Karpas-422 (cell line): ENCODE measurements at regions not wholly inside any gene's neighbourhood (a gene's known extent, or its start where the extent isn't known, plus 50 kb on each side); places are given as distances from the start of the nearest gene placed in this dataset.
"Not testable (repeated sequence)": the region's sequence is repeated elsewhere in the genome, so short reads cannot be mapped to it uniquely, and the experiment has no call there.

Experiments
- DNase-seq: peaks from one replicate; pipeline ENCODE4 v3.0.0-alpha.2; 2015
- H2AFZ ChIP-seq: fragments of 200-600 bp; sonication (generic); 2 replicates; pipeline ENCODE4 v1.6.1; 2014; ENCODE audit warnings: antibody characterized with exemption, low read length, mixed read lengths
- H3K27ac ChIP-seq: fragments of 200-600 bp; sonication (generic); 2 replicates; pipeline ENCODE4 v1.5.1; 2014; ENCODE audit warnings: mild to moderate bottlenecking, low read length, moderate library complexity
- H3K27me3 ChIP-seq: fragments of 200-600 bp; sonication (generic); 2 replicates; pipeline ENCODE4 v1.6.1; 2014; ENCODE audit warnings: low read length, mixed read lengths
- H3K36me3 ChIP-seq: fragments of 200-600 bp; sonication (generic); 2 replicates; pipeline ENCODE4 v1.6.1; 2014; ENCODE audit warnings: low read length, mixed read lengths; ENCODE audit not compliant: insufficient read depth
- H3K4me1 ChIP-seq: fragments of 200-600 bp; sonication (generic); 2 replicates; pipeline ENCODE4 v1.6.1; 2014; ENCODE audit warnings: mild to moderate bottlenecking, low read length, mixed read lengths
- H3K4me2 ChIP-seq: fragments of 200-600 bp; sonication (generic); 2 replicates; pipeline ENCODE4 v1.6.1; 2014; ENCODE audit warnings: low read length, low read depth, mild to moderate bottlenecking; ENCODE audit not compliant: poor library complexity, severe bottlenecking
- H3K4me3 ChIP-seq: fragments of 200-600 bp; sonication (generic); 2 replicates; pipeline ENCODE4 v1.5.1; 2014; ENCODE audit warnings: mild to moderate bottlenecking, antibody characterized with exemption, low read length, mixed read lengths
- H3K79me2 ChIP-seq: fragments of 200-600 bp; sonication (generic); 2 replicates; pipeline ENCODE4 v1.6.1; 2014; ENCODE audit warnings: mild to moderate bottlenecking, low read length, mixed read lengths
- H3K9ac ChIP-seq: fragments of 200-600 bp; sonication (generic); 2 replicates; pipeline ENCODE4 v1.6.0; 2014; ENCODE audit warnings: low read length
- H3K9me2 ChIP-seq: fragments of 200-600 bp; sonication (generic), shearing (Covaris generic); replicated peaks from 2 replicates; pipeline ENCODE4 v1.6.0; 2014; ENCODE audit warnings: mild to moderate bottlenecking, low read length, moderate library complexity; ENCODE audit not compliant: insufficient read depth
- H3K9me3 ChIP-seq: fragments of 300-700, 200-600 bp; sonication (generic); 2 replicates; pipeline ENCODE4 v1.6.1; 2014; ENCODE audit warnings: low read length, mixed read lengths
- H4K20me1 ChIP-seq: fragments of 200-600 bp; sonication (generic); 2 replicates; pipeline ENCODE4 v1.6.1; 2014; ENCODE audit warnings: mild to moderate bottlenecking, antibody characterized with exemption, low read length, low read depth; ENCODE audit not compliant: insufficient read depth

DNA sequence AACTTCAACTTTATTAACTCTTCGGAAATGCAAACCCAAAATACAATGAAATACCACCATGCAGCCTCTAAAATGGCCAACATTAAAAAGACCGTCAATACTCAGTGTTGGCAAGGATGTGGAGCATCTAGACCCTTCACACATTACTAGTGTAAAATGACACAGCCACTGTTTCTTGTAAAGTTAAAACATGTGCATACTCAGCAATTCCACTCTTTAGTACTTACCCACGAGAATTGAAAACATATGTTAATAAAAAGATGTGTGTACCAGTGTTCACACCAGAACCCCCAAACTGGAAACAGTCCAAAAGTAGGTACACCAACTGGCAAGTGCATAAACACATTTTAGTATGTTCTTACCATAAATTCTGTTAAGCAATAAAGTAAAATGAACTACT lies 294.7 kb downstream of the PLK2 start:
- H3K9ac ChIP-seq: no peak overlapping the region
- H3K4me3 ChIP-seq: no peak overlapping the region
- no peaks in the 10 kb centered on the region for H3K27me3 ChIP-seq
- H3K4me1 ChIP-seq: no peaks in the 10 kb centered on the region
- no peaks in the 10 kb centered on the region for H3K79me2 ChIP-seq
- H3K9me2 ChIP-seq: no peaks in the 10 kb centered on the region; the same call in 1 of the 2 replicates
- H2AFZ ChIP-seq: no peak overlapping the region
- DNase-seq: no peak
- H3K4me2 ChIP-seq: no peak overlapping the region
- H3K27ac ChIP-seq: no peak overlapping the region
- no peaks in the 10 kb centered on the region for H3K36me3 ChIP-seq
- no peaks in the 10 kb centered on the region for H3K9me3 ChIP-seq
- H4K20me1 ChIP-seq: no peaks in the 10 kb centered on the region

GRCh38 chr5:58161889-58162288 lies 298.0 kb downstream of the PLK2 start:
- H3K4me3 ChIP-seq, H3K4me2 ChIP-seq, H3K9me3 ChIP-seq, H3K4me1 ChIP-seq, H3K9ac ChIP-seq, H3K36me3 ChIP-seq, H4K20me1 ChIP-seq, H3K79me2 ChIP-seq, H3K27me3 ChIP-seq, DNase-seq, H3K9me2 ChIP-seq, H2AFZ ChIP-seq, H3K27ac ChIP-seq: not testable (repeated sequence)

- no peaks in the 10 kb centered on the region for H3K9me2 ChIP-seq
- peaks cover 5% of the 10 kb centered on the region; the same call in 1 of the 2 replicates for H3K4me1 ChIP-seq
- no peaks in the 10 kb centered on the region for H3K27me3 ChIP-seq
- no peaks in the 10 kb centered on the region for H3K79me2 ChIP-seq
- no peaks in the 10 kb centered on the region for H4K20me1 ChIP-seq
- H3K9ac ChIP-seq: no peak overlapping the region
- no peak overlapping the region for H2AFZ ChIP-seq
- no peak overlapping the region for H3K27ac ChIP-seq
- no peaks in the 10 kb centered on the region for H3K9me3 ChIP-seq
- no peak overlapping the region for H3K4me3 ChIP-seq
- no peak overlapping the region for H3K4me2 ChIP-seq
- H3K36me3 ChIP-seq: no peaks in the 10 kb centered on the region
- DNase-seq: no peak
Measured at GRCh38 chr5:58156973-58157701, 302.7 kb downstream of the PLK2 start.

DNA sequence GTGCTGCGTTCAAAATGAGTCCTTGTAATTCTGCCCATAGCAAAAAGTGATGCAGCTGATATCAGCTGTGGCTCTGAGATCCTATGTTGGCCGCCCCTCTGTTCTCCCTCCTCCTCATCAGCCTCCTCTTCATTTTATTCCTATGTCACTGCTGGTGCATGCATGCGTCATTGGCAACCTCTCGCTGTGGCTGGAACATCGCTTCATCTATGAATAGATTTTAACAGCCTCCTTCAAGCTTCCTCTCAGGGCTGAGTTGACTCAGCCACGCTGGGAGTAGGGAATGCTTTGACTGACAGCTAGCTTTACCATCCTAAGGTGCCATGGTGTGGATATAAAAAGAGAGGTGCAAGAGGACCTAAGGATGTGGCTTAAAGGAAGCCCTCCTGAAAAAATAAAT lies 303.5 kb downstream of the PLK2 start:
- no peaks in the 10 kb centered on the region for H4K20me1 ChIP-seq
- no peaks in the 10 kb centered on the region for H3K79me2 ChIP-seq
- no peaks in the 10 kb centered on the region for H3K9me2 ChIP-seq
- DNase-seq: no peak
- H3K4me1 ChIP-seq: peaks cover 5% of the 10 kb centered on the region; the same call in 1 of the 2 replicates
- H3K27me3 ChIP-seq: no peaks in the 10 kb centered on the region
- H3K4me3 ChIP-seq: no peak overlapping the region
- no peaks in the 10 kb centered on the region for H3K9me3 ChIP-seq
- H2AFZ ChIP-seq: no peak overlapping the region
- no peaks in the 10 kb centered on the region for H3K36me3 ChIP-seq
- no peak overlapping the region for H3K27ac ChIP-seq
- no peak overlapping the region for H3K9ac ChIP-seq
- no peak overlapping the region for H3K4me2 ChIP-seq

GRCh38 chr5:58153255-58153654 lies 306.6 kb downstream of the PLK2 start:
- no peaks in the 10 kb centered on the region for H3K27me3 ChIP-seq
- H3K9ac ChIP-seq: no peak overlapping the region
- no peak for DNase-seq
- H3K27ac ChIP-seq: no peak overlapping the region
- no peaks in the 10 kb centered on the region for H3K9me2 ChIP-seq
- no peak overlapping the region for H3K4me3 ChIP-seq
- peaks cover 5% of the 10 kb centered on the region; the same call in 1 of the 2 replicates for H3K4me1 ChIP-seq
- H2AFZ ChIP-seq: no peak overlapping the region
- H3K4me2 ChIP-seq: no peak overlapping the region
- H3K79me2 ChIP-seq: no peaks in the 10 kb centered on the region
- no peaks in the 10 kb centered on the region for H3K36me3 ChIP-seq
- H4K20me1 ChIP-seq: no peaks in the 10 kb centered on the region
- H3K9me3 ChIP-seq: no peaks in the 10 kb centered on the region

DNA sequence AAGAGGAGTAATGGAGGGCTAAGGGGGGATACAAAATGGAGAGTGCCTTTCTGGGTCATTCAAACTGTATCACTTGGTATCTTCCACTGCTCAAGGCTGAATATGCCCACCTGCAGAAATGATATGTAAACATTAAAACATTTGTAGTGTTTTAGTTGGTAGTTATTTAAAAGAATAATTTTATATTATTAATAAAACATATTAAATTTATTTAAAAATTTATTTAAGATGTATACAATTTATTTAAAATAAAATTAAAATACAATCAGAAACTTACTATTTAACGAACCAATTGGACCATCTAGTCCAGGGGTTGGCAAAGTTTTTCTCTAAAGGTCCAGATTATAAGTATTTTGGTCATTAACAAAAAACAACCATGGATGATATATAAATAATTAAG lies 308.5 kb downstream of the PLK2 start:
- DNase-seq: no peak
- Histone ChIP-seq H3K27ac (no peak overlapping the region), H3K4me1 (no peaks in the 10 kb centered on the region), H3K27me3 (no peaks in the 10 kb centered on the region), H3K36me3 (no peaks in the 10 kb centered on the region), H3K9me3 (no peaks in the 10 kb centered on the region), H2AFZ (no peak overlapping the region), H3K4me3 (no peak overlapping the region), H3K79me2 (no peaks in the 10 kb centered on the region), H3K9ac (no peak overlapping the region), H3K4me2 (no peak overlapping the region), H3K9me2 (no peaks in the 10 kb centered on the region), H4K20me1 (no peaks in the 10 kb centered on the region)

GRCh38 chr5:58150926-58151325 lies 309.0 kb downstream of the PLK2 start:
- H3K27me3 ChIP-seq: no peaks in the 10 kb centered on the region

GRCh38 chr5:58149746-58150145 lies 310.1 kb downstream of the PLK2 start:
- no peak overlapping the region for H3K27ac ChIP-seq
- no peaks in the 10 kb centered on the region for H4K20me1 ChIP-seq
- no peaks in the 10 kb centered on the region for H3K79me2 ChIP-seq
- H2AFZ ChIP-seq: no peak overlapping the region
- no peak overlapping the region for H3K4me3 ChIP-seq
- H3K27me3 ChIP-seq: no peaks in the 10 kb centered on the region
- no peak for DNase-seq
- no peaks in the 10 kb centered on the region for H3K9me3 ChIP-seq
- H3K4me2 ChIP-seq: no peak overlapping the region
- H3K36me3 ChIP-seq: no peaks in the 10 kb centered on the region
- no peaks in the 10 kb centered on the region for H3K9me2 ChIP-seq
- no peak overlapping the region for H3K9ac ChIP-seq
- no peaks in the 10 kb centered on the region for H3K4me1 ChIP-seq

More at GRCh38 chr5:58150926-58151325, 309.0 kb downstream of the PLK2 start:
- DNase-seq: no peak
- H3K27ac ChIP-seq: no peak overlapping the region
- H3K9me3 ChIP-seq: no peaks in the 10 kb centered on the region
- no peaks in the 10 kb centered on the region for H4K20me1 ChIP-seq
- no peaks in the 10 kb centered on the region for H3K4me1 ChIP-seq
- H3K9me2 ChIP-seq: no peaks in the 10 kb centered on the region
- H3K4me2 ChIP-seq: no peak overlapping the region
- H3K79me2 ChIP-seq: no peaks in the 10 kb centered on the region
- no peaks in the 10 kb centered on the region for H3K36me3 ChIP-seq
- no peak overlapping the region for H2AFZ ChIP-seq
- H3K4me3 ChIP-seq: no peak overlapping the region
- no peak overlapping the region for H3K9ac ChIP-seq
